ENCODE measurements at regions not wholly inside any gene's neighbourhood (a gene's known extent, or its start where the extent isn't known, plus 50 kb on each side); places are given as distances from the start of the nearest gene placed in this dataset.

DNA sequence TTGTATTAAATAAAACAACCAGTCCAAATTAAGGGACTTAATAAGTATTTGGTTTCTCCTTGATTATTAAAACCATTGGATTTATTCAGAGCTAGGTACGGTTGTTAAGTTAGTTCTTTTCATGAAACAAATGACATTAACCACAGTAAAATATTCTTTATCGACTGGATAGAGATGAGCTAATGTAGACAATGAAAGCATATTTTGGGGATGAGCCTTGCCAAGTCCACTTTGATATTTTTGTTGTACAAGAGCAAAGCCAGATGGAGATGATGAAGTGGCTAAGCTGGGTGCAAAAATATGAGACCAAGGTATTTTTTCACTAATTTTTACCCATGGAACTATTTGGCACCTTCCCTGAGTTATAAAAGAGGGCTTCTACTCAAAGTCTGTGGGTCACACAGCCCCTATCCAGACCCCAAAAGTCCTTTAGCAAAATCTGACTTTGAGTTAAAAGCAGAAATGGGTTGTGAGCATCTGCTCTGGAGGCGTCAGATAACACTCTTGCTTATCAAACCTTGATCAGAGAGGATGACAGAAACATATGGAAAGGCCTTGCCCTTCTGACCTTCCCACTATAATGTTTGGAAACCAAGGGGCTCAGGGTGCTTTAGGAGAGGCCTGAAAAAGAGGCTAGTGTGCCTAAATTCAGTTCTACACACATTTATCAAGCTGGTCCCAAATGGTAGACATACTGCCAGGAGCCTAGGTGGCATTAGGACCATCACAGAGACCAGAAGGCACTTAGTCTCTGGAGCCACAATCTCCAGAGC lies 456.8 kb downstream of the MTX2 start:
- DNase-seq (ENCODE audit: low read depth, low spot score), result no peak

DNA sequence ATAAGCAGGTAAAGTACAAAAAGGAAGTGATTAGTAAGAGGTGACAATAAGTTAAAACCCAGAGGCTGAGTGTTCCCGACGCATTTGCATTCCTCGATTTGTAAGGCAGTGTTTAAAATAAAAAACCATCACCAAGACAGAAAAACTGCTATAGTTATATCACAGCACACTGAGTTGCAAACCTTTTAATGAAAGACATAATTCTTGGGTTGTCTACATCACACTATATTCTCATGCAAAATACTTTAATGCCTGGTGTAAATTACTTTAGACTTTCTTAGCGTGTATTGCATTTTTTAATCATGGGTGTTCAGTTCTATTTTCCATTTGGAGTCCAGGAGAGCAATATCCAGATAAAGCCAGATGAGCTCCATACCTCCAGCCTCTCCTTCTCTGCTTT lies 458.5 kb downstream of the MTX2 start:
- no peak for DNase-seq (ENCODE audit: low read depth, low spot score)

DNA sequence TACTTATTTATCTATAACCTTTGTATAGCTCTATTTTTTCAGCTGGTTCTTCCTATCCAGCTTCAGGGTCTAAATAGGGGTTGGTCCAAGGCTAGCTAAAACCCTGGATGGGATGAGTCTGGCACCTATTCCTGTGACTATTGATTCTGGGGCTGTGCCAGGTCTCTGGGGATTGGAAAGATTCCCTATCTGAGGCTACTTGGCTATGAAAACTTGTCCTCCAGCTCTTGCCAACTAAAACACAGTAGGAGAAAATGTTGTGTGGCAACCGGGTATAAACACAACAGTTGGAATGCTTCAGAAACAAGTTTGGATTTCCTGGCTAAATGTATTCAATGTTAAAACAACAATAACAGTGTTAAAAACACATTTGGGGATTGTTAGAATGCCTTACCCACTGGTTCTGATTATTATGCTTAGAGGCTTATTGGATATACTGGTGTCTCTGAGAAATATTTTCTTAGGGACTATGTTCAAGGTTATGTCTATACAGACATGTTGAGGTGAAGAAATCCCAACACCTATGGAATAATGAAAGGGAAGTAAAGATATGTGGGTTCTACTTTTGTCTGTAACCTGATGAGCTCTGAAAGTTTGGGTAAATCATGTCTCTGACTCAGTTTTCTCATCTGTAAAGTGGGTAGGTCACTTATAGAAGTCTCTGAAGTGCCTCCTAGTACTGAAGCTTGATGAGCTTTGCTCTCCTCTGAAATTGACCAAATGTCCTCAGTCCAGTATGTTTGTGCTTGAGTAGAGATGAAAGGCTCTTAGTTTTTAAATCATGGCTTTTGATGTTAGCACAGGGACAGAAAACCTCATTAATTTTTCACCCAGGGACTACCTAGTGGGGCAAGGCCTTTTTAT lies 460.7 kb downstream of the MTX2 start:
- peak; percentile 87 for DNase-seq (ENCODE audit: low read depth, low spot score)

DNA sequence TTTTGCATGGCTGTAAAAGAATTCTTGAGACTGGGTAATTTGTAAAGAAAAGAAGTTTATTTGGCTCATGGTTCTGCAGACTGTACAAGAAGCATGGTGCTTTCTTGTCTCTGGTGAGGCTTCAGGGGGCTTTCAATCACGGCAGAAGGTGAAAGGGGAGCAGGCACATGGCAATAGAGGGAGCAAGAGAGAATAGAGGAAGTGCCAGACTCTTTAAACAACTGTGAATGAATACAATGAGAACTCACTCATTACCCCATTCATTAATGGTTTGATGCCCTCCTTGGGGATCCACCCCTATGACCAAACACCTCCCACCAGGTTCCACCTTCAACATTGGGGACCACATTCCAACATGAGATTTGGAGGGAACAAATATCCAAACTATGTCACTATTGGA lies 463.5 kb downstream of the MTX2 start:
- no peak for DNase-seq (ENCODE audit: low read depth, low spot score)

GRCh38 chr2:176733698-176734430 lies 464.6 kb downstream of the MTX2 start:
- no peak for DNase-seq (ENCODE audit: low read depth, low spot score)

GRCh38 chr2:176734868-176735267 lies 465.6 kb downstream of the MTX2 start:
- no peak for DNase-seq (ENCODE audit: low read depth, low spot score)

DNA sequence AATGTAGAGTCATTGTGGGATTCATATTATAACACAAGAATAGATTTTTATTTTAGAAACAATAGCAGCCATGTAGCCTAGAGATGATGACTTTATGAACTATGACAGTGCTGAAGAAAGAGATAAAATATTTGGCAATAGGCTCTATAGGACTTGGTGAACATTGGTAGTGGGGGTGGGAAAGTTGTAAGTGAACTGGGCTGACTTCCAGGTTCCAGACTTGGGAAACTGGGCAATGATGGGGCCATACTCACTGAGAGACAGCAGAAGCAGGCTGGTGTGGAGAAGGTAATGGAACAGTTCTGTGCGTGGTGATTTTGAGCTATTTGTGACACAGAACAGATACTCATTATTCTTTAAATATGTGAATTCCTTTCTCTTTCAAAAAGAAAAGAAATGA lies 470.3 kb upstream of the HNRNPA3 start:
- DNase-seq (ENCODE audit: low read depth, low spot score), result no peak

- DNase-seq (ENCODE audit: low read depth, low spot score), result no peak
These were observed 468.9 kb upstream of the HNRNPA3 start for GRCh38 chr2:176743671-176744070.

DNA sequence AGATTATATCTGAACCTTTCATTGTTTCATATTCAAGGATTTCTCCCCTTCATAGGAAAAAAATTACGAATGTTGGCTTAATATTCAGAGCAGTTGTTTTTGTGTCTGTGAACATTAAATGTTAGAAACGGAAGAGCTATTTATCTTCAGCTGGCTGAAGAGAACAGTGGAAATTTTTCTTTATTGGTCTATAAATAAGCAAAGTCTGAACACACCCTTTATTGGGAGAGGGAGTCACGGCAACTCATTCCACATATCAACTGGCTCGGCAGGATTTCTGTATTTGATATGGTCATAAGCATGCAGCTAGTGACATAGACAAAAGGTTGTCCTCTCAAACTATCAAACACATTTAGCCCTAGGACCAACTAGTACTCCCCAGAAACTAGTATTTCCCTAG lies 468.4 kb upstream of the HNRNPA3 start:
- DNase-seq (ENCODE audit: low read depth, low spot score), result no peak

DNA sequence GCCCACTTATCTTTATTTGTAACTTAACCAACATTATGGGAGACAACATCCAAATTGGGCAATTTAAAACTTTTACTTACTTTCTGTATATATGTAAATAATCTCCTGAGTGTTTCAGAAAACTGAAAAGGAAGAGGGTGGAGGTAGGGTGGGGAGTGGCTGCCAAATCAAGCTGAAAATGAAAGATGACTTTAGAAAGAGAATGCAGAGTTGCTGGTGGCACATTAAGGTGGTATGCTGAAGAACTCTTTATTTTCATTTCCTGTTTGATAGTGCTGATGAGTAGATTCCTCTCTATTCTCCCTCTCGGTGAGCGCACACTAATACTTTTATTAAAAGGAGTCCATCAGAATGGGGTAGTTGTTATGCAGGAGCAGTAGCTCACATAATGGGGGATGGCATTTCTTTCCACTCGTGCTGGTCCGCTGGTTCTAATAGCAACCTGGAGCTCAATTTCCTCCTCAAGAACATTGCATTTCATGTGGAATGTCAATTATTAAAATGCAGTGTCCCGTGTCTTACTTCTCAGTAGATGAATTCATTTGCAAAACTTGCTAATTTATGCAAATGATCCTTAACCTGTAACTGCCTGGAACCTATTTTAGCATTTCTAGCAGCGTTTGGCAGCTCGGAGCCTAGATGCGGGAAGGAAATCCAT lies 466.9 kb upstream of the HNRNPA3 start:
- no peak for DNase-seq (ENCODE audit: low read depth, low spot score)

DNA sequence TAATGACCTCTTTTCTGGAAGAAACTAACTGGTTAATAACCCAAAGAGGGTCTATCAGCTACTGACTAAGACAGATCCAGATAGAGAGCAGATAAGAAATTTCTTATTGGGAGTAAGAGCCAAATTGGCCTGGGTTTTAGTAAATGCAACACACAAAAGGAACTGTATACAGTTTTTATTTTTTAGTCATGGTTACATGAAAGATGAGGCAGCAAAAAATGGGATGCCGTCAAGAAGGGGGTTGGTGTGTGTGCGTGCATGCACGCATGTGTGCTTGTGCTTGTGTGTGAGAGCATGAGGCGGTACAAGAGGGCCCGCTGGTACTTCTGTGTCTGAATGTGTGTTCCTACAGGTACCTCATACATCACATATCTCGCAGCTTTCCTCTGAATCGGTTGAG lies 466.2 kb upstream of the HNRNPA3 start:
- DNase-seq (ENCODE audit: low read depth, low spot score), result no peak

DNA sequence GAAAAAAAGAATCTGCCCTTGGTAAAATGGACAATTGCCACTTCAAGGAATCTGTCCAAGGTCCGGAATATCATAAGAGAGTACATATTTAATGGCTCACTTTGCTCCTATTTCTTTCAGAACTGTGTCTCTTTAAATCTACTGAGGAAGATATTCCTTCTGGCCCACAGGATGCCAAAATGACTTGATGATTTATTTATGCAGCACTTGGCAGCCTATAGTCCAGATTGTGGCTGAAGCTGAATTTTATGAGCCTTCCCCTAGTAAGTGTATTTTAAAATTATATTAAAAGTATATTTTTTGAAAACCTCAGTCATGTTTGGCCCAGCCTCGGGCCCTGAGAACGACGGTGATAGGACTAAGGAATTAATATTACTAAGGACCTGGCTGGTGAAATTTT lies 465.1 kb upstream of the HNRNPA3 start:
- DNase-seq (ENCODE audit: low read depth, low spot score), result no peak

GRCh38 chr2:176747928-176748327 lies 464.7 kb upstream of the HNRNPA3 start:
- no peak for DNase-seq (ENCODE audit: low read depth, low spot score)

DNA sequence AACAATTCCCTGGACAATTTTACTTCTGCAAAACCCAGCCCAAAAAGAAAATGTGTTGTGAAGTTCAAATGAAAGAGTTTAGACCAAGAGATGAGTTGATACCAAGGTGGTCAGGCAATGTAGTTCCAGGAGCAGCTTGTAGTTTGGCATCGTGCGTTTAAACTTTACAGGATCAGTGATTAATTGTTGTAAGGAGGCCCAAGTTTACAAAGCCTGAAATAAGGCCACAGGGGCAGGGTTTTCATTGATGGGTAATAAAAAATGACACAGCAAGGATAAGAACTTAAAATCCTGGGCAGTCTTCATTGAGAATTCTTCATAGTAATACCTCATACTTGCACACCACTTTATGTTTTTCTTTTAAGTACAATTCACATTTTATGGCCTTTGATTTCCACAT lies 463.9 kb upstream of the HNRNPA3 start:
- no peak for DNase-seq (ENCODE audit: low read depth, low spot score)

DNA sequence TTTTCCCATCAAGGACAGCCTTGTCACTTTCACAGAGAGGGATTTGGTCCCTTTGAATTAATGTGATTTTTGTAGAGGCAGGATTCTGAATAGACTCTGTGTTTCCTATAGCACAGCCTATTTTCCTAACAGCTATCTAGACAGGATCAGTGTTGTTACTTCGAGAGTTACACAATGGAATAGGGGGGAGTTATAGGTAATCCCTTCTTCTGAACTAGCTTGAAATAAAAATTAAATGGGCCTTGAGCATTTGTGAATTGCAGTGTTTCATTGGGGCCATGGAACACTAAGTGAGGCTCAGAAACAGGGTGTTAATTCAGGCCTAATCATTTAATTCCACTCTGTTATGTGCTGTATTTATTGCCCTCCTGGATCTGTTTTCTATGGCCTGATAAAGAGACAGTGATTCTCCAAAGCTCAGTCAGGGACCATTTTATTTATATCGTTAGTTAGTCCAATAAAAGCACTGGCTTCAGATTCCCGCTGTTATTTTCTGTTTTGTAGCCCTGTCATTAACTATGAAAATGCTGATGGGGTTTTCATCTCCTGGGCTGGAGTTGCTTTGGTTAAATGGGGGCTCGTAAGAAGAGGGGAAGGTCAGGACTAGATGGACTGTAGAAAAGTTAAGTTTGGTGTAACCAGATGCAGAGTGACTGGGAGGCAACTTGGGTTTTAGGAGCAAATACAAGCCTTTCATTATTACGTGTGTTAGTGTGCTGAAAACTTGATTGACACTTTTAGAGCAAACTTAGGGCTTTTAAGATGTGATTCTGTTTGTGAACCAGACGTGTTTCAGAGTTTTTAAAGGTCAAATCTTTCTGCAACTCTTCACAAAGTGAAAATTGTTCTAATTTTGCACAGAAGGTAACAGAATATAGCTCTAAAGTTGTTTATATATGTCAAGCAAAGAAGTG lies 461.0 kb upstream of the HNRNPA3 start:
- DNase-seq (ENCODE audit: low read depth, low spot score), result no peak

DNA sequence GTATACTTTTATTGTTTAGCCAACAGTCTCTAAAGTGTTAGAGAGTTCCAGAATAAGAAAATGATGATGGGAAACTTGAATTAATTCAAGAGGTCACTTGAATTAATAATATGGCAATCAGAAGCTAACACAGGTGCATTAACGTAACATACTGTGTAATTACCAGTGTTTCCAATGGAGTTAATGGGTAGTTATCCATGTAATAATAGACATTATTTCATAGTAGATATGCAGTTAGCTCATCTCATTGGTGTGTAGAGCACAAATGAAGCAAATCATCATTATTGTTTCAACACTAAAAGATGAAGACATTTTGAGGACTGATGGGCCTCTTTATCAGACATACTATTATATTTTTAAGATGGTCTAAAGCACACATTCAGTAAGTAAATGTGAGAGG lies 460.3 kb upstream of the HNRNPA3 start:
- DNase-seq (ENCODE audit: low read depth, low spot score), result no peak

- DNase-seq (ENCODE audit: low read depth, low spot score), result no peak
These were observed 459.4 kb upstream of the HNRNPA3 start for GRCh38 chr2:176753205-176753604.

GRCh38 chr2:176753752-176754474 lies 458.7 kb upstream of the HNRNPA3 start:
- no peak for DNase-seq (ENCODE audit: low read depth, low spot score)

DNA sequence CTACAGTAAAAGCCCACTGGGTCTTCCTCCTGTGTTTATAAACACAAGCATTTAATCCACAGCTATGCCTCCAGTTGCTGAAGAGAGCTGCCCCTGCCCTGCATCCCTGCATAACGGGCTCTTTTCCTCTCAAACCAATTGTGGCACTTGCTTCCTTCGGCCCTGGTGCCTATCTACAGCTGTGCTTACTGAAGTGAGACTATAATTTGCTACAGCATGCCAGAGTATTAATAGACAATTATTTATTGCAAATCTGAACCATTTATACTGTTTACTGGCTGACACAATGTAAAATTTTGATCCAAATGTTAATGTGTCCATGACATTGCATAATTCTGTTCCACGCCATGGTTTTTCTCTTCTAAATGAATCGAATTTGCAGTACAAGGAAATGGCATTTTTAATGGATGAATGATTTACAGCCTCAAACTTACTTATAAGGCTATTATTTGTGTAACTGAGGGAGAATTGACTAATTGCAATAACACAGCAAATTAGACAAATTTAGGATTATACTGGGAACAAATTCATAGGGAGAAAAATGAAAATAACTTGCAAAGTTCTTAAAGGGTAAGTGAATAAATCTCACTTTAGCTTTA lies 457.0 kb upstream of the HNRNPA3 start:
- no peak for DNase-seq (ENCODE audit: low read depth, low spot score)

DNA sequence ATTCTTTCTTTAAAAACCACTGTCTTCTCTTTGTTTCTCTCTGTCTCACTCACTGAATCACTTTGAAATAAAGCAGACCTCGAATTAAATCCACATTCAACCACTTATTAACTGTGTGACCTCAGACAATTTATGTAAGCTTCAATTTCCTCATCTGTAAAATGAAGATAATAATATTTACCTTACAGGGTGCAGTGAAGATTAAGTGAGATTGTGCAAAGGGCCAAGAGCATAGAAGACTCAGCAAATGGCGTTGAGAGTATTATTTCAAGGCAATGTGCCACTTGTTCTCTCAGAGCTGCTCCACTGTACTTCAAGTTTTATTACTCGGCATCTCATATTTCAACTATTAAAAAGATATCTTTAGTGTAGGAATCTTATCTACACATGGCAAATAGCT lies 454.2 kb upstream of the HNRNPA3 start:
- no peak for DNase-seq (ENCODE audit: low read depth, low spot score)

All from astrocyte of the hippocampus (primary cell).